HEK293 (cell line): ENCODE measurements at regions not wholly inside any gene's neighbourhood (a gene's known extent, or its start where the extent isn't known, plus 50 kb on each side); places are given as distances from the start of the nearest gene placed in this dataset.

ENCODE experiments used
- BCL6B ChIP-seq: fragments of 450-650 bp; formaldehyde crosslinking; IDR thresholded peaks from 2 replicates; pipeline ENCODE4 v1.5.1; 2017; ENCODE audit warnings: missing biosample characterization, missing genetic modification characterization
- GLIS2 ChIP-seq: fragments of 450-650 bp; formaldehyde crosslinking; IDR thresholded peaks from 2 replicates; pipeline ENCODE4 v1.5.1; 2016; ENCODE audit warnings: missing biosample characterization, missing genetic modification characterization
- IKZF3 ChIP-seq: fragments of 450-650 bp; IDR thresholded peaks from 2 replicates; pipeline ENCODE4 v1.5.0; 2018; ENCODE audit warnings: missing biosample characterization, mild to moderate bottlenecking, missing genetic modification characterization, moderate library complexity
- KLF1 ChIP-seq: fragments of 450-650 bp; formaldehyde crosslinking; IDR thresholded peaks from 2 replicates; pipeline ENCODE4 v1.5.1; 2016; ENCODE audit warnings: missing biosample characterization, missing genetic modification characterization
- KLF9 ChIP-seq: fragments of 450-650 bp; formaldehyde crosslinking; IDR thresholded peaks from 2 replicates; pipeline ENCODE4 v1.5.1; 2016; ENCODE audit warnings: missing biosample characterization, missing genetic modification characterization, low read depth
- RBAK ChIP-seq: fragments of 450-650 bp; formaldehyde crosslinking; IDR thresholded peaks from 2 replicates; pipeline ENCODE4 v1.5.1; 2016; ENCODE audit warnings: missing biosample characterization, missing genetic modification characterization
- ZBTB17 ChIP-seq: fragments of 450-650 bp; formaldehyde crosslinking; IDR thresholded peaks from 2 replicates; pipeline ENCODE4 v1.5.1; 2016; ENCODE audit warnings: missing biosample characterization, missing genetic modification characterization
- ZBTB20 ChIP-seq: fragments of 450-650 bp; formaldehyde crosslinking; IDR thresholded peaks from 2 replicates; pipeline ENCODE4 v1.5.1; 2016; ENCODE audit warnings: missing biosample characterization, missing genetic modification characterization
- ZFHX2 ChIP-seq: fragments of 450-650 bp; formaldehyde crosslinking; conservative IDR thresholded peaks from 2 replicates; pipeline ENCODE4 v1.5.1; 2016; ENCODE audit warnings: missing biosample characterization, missing genetic modification characterization
- ZNF26 ChIP-seq: fragments of 450-650 bp; formaldehyde crosslinking; IDR thresholded peaks from 2 replicates; pipeline ENCODE4 v1.5.1; 2016; ENCODE audit warnings: missing biosample characterization, missing genetic modification characterization
- ZNF324 ChIP-seq: fragments of 450-650 bp; formaldehyde crosslinking; IDR thresholded peaks from 2 replicates; pipeline ENCODE4 v1.5.1; 2016; ENCODE audit warnings: missing biosample characterization, missing genetic modification characterization
- ZNF335 ChIP-seq: fragments of 450-650 bp; formaldehyde crosslinking; conservative IDR thresholded peaks from 2 replicates; pipeline ENCODE4 v1.5.1; 2016; ENCODE audit warnings: missing biosample characterization, missing genetic modification characterization
- ZNF341 ChIP-seq: fragments of 450-650 bp; formaldehyde crosslinking; IDR thresholded peaks from 2 replicates; pipeline ENCODE4; 2016; ENCODE audit warnings: low read depth, missing biosample characterization, missing genetic modification characterization
- ZNF394 ChIP-seq: fragments of 450-650 bp; formaldehyde crosslinking; IDR thresholded peaks from 2 replicates; pipeline ENCODE4 v1.5.1; 2016; ENCODE audit warnings: missing biosample characterization, missing genetic modification characterization, mild to moderate bottlenecking, moderate library complexity, borderline replicate concordance
- ZNF449 ChIP-seq: fragments of 450-650 bp; formaldehyde crosslinking; IDR thresholded peaks from 2 replicates; pipeline ENCODE4 v1.5.1; 2017; ENCODE audit warnings: missing biosample characterization, mild to moderate bottlenecking, missing genetic modification characterization, moderate library complexity
- ZNF549 ChIP-seq: fragments of 450-650 bp; IDR thresholded peaks from 2 replicates; pipeline ENCODE4 v1.5.1; 2018; ENCODE audit warnings: missing biosample characterization, missing genetic modification characterization, mild to moderate bottlenecking, inconsistent platforms, moderate library complexity
- ZNF561 ChIP-seq: fragments of 450-650 bp; IDR thresholded peaks from 2 replicates; pipeline ENCODE4 v1.5.1; 2018; ENCODE audit warnings: missing biosample characterization, missing genetic modification characterization, borderline replicate concordance
- ZNF610 ChIP-seq: fragments of 450-650 bp; formaldehyde crosslinking; IDR thresholded peaks from 2 replicates; pipeline ENCODE4 v1.5.1; 2016; ENCODE audit warnings: missing biosample characterization, missing genetic modification characterization, borderline replicate concordance
- ZNF76 ChIP-seq: fragments of 450-650 bp; formaldehyde crosslinking; IDR thresholded peaks from 2 replicates; pipeline ENCODE4; 2016; ENCODE audit warnings: low read depth, missing biosample characterization, missing genetic modification characterization, borderline replicate concordance
- ZSCAN30 ChIP-seq: fragments of 450-650 bp; IDR thresholded peaks from 2 replicates; pipeline ENCODE4 v1.5.1; 2018; ENCODE audit warnings: missing biosample characterization, mild to moderate bottlenecking, missing genetic modification characterization, moderate library complexity
- TF ChIP-seq, protein P1 (sequence below): fragments of 450-650 bp; formaldehyde crosslinking; IDR thresholded peaks from 2 replicates; pipeline ENCODE4 v1.5.1; 2016; ENCODE audit warnings: missing biosample characterization, missing genetic modification characterization
- TF ChIP-seq, protein P2 (sequence below): fragments of 450-650 bp; formaldehyde crosslinking; IDR thresholded peaks from 2 replicates; pipeline ENCODE4 v1.5.1; 2016; ENCODE audit warnings: missing biosample characterization, missing genetic modification characterization
- TF ChIP-seq, protein P3 (sequence below): fragments of 450-650 bp; formaldehyde crosslinking; IDR thresholded peaks from 2 replicates; pipeline ENCODE4 v1.5.1; 2016; ENCODE audit warnings: missing biosample characterization, missing genetic modification characterization
- TF ChIP-seq, protein P4 (sequence below): fragments of 450-650 bp; formaldehyde crosslinking; IDR thresholded peaks from 2 replicates; pipeline ENCODE4; 2016; ENCODE audit warnings: missing biosample characterization, missing genetic modification characterization

DNA sequence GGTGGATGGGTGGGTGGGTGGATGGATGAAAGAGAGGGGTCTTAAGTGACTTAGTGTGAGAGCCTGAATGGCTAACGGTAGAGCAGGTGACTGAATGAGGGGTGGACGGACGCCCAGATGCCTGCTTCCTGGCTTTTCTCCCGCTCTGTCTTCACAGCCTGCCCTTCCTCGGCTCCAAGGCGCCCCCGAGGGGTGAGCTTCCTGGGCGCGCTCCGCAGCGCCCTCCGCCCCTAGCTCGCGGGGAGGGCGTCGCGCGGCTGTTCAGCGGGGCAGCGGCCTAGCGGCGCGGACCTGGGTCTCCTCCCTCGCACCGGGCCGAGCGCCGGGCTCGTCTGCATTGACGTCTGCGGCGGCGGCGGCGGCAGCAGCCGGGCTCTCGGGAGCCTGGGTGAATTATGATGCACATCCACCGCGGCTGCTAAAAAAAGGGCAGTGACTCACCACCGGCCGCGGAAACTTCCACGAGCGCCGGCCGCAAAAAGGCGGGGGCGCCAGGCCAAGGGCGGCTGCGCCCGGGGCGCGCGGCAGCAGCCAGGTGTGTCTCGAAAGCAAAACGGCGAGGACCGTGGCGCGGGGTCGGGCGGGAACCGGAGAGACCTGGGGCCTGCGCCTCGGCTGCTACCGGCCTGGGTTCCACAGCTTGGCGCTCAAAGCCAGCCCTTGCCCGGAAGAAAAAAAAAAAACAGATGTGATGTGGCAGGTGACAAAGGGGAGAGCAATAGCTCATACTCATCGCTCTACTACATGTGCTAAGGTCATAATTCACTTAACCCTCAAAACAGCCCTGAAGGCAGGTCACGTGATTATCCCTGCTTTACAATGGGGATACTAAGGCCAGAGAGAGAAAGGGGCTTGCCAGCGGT lies 143.0 kb upstream of the ADRA1B start (continued):
- TF ChIP-seq ZNF324 (tag by site-specific recombination): no peak
- TF ChIP-seq ZNF561 (tag by site-specific recombination): peak; percentile 93
- TF ChIP-seq ZNF549 (tag by site-specific recombination): no peak
- 0 out of 2 replicates have a peak, but pooled peaks have one; percentile 8 for TF ChIP-seq KLF9 (tag by site-specific recombination)
- TF ChIP-seq, protein P1, sequence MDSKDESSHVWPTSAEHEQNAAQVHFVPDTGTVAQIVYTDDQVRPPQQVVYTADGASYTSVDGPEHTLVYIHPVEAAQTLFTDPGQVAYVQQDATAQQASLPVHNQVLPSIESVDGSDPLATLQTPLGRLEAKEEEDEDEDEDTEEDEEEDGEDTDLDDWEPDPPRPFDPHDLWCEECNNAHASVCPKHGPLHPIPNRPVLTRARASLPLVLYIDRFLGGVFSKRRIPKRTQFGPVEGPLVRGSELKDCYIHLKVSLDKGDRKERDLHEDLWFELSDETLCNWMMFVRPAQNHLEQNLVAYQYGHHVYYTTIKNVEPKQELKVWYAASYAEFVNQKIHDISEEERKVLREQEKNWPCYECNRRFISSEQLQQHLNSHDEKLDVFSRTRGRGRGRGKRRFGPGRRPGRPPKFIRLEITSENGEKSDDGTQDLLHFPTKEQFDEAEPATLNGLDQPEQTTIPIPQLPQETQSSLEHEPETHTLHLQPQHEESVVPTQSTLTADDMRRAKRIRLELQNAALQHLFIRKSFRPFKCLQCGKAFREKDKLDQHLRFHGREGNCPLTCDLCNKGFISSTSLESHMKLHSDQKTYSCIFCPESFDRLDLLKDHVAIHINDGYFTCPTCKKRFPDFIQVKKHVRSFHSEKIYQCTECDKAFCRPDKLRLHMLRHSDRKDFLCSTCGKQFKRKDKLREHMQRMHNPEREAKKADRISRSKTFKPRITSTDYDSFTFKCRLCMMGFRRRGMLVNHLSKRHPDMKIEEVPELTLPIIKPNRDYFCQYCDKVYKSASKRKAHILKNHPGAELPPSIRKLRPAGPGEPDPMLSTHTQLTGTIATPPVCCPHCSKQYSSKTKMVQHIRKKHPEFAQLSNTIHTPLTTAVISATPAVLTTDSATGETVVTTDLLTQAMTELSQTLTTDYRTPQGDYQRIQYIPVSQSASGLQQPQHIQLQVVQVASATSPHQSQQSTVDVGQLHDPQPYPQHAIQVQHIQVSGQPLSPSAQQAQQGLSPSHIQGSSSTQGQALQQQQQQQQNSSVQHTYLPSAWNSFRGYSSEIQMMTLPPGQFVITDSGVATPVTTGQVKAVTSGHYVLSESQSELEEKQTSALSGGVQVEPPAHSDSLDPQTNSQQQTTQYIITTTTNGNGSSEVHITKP (tag by site-specific recombination): peak; percentile 74
- TF ChIP-seq, protein P2, sequence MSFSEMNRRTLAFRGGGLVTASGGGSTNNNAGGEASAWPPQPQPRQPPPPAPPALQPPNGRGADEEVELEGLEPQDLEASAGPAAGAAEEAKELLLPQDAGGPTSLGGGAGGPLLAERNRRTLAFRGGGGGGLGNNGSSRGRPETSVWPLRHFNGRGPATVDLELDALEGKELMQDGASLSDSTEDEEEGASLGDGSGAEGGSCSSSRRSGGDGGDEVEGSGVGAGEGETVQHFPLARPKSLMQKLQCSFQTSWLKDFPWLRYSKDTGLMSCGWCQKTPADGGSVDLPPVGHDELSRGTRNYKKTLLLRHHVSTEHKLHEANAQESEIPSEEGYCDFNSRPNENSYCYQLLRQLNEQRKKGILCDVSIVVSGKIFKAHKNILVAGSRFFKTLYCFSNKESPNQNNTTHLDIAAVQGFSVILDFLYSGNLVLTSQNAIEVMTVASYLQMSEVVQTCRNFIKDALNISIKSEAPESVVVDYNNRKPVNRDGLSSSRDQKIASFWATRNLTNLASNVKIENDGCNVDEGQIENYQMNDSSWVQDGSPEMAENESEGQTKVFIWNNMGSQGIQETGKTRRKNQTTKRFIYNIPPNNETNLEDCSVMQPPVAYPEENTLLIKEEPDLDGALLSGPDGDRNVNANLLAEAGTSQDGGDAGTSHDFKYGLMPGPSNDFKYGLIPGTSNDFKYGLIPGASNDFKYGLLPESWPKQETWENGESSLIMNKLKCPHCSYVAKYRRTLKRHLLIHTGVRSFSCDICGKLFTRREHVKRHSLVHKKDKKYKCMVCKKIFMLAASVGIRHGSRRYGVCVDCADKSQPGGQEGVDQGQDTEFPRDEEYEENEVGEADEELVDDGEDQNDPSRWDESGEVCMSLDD: 0 out of 2 replicates have a peak, but pooled peaks have one; percentile 18
- TF ChIP-seq ZNF26 (tag by site-specific recombination): no peak
- TF ChIP-seq ZBTB20 (tag by site-specific recombination): 0 out of 2 replicates have a peak, but pooled peaks have one; percentile 28
- peak; percentile 90 for TF ChIP-seq ZNF335 (tag by site-specific recombination)
- TF ChIP-seq KLF1 (tag by site-specific recombination): peak; percentile 30
- peak; percentile 10; the same call in 1 of the 2 replicates for TF ChIP-seq ZNF449 (tag by site-specific recombination)
- TF ChIP-seq ZFHX2: peak; percentile 60
- TF ChIP-seq ZNF610 (tag by site-specific recombination): 0 out of 2 replicates have a peak, but pooled peaks have one; percentile 24
- TF ChIP-seq, protein P3, sequence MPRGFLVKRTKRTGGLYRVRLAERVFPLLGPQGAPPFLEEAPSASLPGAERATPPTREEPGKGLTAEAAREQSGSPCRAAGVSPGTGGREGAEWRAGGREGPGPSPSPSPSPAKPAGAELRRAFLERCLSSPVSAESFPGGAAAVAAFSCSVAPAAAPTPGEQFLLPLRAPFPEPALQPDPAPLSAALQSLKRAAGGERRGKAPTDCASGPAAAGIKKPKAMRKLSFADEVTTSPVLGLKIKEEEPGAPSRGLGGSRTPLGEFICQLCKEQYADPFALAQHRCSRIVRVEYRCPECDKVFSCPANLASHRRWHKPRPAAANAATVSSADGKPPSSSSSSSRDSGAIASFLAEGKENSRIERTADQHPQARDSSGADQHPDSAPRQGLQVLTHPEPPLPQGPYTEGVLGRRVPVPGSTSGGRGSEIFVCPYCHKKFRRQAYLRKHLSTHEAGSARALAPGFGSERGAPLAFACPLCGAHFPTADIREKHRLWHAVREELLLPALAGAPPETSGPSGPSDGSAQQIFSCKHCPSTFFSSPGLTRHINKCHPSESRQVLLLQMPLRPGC: no peak
- peak; percentile 71 for TF ChIP-seq ZNF341
- TF ChIP-seq, protein P4, sequence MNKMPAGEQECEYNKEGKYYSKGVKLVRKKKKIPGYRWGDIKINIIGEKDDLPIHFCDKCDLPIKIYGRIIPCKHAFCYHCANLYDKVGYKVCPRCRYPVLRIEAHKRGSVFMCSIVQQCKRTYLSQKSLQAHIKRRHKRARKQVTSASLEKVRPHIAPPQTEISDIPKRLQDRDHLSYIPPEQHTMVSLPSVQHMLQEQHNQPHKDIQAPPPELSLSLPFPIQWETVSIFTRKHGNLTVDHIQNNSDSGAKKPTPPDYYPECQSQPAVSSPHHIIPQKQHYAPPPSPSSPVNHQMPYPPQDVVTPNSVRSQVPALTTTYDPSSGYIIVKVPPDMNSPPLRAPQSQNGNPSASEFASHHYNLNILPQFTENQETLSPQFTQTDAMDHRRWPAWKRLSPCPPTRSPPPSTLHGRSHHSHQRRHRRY (tag by site-specific recombination): no peak
- peak; percentile 54; the same call in 1 of the 2 replicates for TF ChIP-seq ZSCAN30 (tag by site-specific recombination)
- peak; percentile 79; the same call in 1 of the 2 replicates for TF ChIP-seq BCL6B (tag by site-specific recombination)
- no peak for TF ChIP-seq ZBTB17 (tag by site-specific recombination)
- TF ChIP-seq ZNF76 (tag by site-specific recombination): 0 out of 2 replicates have a peak, but pooled peaks have one; percentile 20
- TF ChIP-seq RBAK (tag by site-specific recombination): no peak
- TF ChIP-seq ZNF394 (tag by site-specific recombination): peak; percentile 14; the same call in 1 of the 2 replicates
- TF ChIP-seq IKZF3 (tag by site-specific recombination): 0 out of 2 replicates have a peak, but pooled peaks have one; percentile 7
- TF ChIP-seq GLIS2 (tag by site-specific recombination): peak; percentile 24; the same call in 1 of the 2 replicates
